ENCODE measurements at regions not wholly inside any gene's neighbourhood (a gene's known extent, or its start where the extent isn't known, plus 50 kb on each side); places are given as distances from the start of the nearest gene placed in this dataset.

DNA sequence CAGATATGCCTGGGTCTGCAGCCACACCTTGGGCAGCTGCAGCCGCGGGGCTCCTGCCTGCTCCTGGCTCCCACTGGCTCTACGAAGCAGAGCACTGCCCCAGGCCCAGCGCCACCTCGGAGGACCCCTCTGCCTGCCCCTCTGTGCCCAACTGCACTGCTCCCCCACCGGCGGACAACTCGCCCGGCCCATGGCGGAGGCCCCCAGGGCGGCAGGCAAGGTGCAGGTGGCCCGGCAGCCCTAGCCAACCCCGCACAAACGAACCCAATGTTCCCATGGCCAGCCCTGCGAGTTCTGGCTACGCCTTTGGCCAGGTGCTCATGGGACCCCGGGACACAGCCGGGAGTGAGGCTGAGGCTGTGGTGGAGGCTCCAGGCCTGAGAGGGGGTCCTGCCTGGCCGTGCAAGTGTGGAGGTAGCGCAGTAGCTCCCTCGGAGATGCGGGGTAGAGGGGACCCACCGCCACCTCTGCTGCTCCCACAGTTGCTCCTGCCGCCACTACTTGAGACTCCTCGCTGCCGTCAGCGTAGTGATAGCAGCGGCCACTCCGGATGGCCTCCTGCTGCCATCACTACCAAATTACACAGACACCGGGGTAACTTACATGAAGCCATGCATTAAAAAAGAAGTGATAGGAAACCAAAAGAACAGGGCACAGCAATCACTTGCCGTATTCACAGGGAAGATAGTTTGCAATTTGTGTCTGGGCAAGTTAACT, 97.3 kb upstream of the SP4 start:
- Histone ChIP-seq H4K91ac (ENCODE audit: insufficient read depth, low read depth, low read length) (no peak overlapping the region), H3K4me3 (ENCODE audit: insufficient read depth, low read depth, low read length) (no peak overlapping the region), H2AK5ac (ENCODE audit: low read depth, low read length) (no peak overlapping the region), H3K18ac (ENCODE audit: low read depth, low read length) (no peak overlapping the region), H3K4me1 (ENCODE audit: control insufficient read depth, insufficient read depth, low read length) (no peaks in the 10 kb centered on the region), H3K36me3 (ENCODE audit: control insufficient read depth, insufficient read depth, low read length) (no peaks in the 10 kb centered on the region), H3K23ac (ENCODE audit: low read depth, low read length) (no peak overlapping the region), H3K9me1 (ENCODE audit: insufficient read depth, low read length) (no peaks in the 10 kb centered on the region), H2BK120ac (ENCODE audit: low read depth, low read length) (no peak overlapping the region), H2BK20ac (ENCODE audit: low read depth, low read length) (no peak overlapping the region), H4K20me1 (ENCODE audit: insufficient read depth, low read length) (no peaks in the 10 kb centered on the region), H3K14ac (replicated peaks; ENCODE audit: low read depth, low read length) (no peak overlapping the region), H3K27me3 (ENCODE audit: control insufficient read depth, insufficient read depth, low read length) (no peaks in the 10 kb centered on the region), H4K8ac (ENCODE audit: low read depth in 2 of 2, low read length in 2 of 2) (no peak overlapping the region), H3K9me3 (ENCODE audit: control insufficient read depth, insufficient read depth, low read length) (peaks cover 17% of the 10 kb centered on the region), H3K79me1 (ENCODE audit: low read depth in 1 of 2, low read length in 2 of 2) (no peaks in the 10 kb centered on the region), H2AK9ac (replicated peaks; ENCODE audit: low read depth, low read length, poor library complexity) (no peak overlapping the region), H2AFZ (replicated peaks; ENCODE audit: low read length, poor library complexity) (no peak overlapping the region), H3K9ac (ENCODE audit: low read depth, low read length) (no peak overlapping the region), H3K27ac (ENCODE audit: insufficient read depth, low read length) (no peak overlapping the region), H4K5ac (ENCODE audit: low read depth, low read length) (no peak overlapping the region), H2BK15ac (ENCODE audit: low read depth, low read length) (no peak overlapping the region), H3K56ac (ENCODE audit: extremely low read depth, insufficient read depth, low read length) (no peak overlapping the region), H2BK5ac (ENCODE audit: low read depth, low read length, poor library complexity, severe bottlenecking) (no peak overlapping the region), H3K4me2 (ENCODE audit: low read depth, low read length) (no peak overlapping the region), H3K4ac (ENCODE audit: low read depth, low read length) (no peak overlapping the region)
- DNase-seq = no peak
- intact Hi-C loops (cut with micrococcal nuclease) = no loop called here
- no peak for ATAC-seq (ENCODE audit: low read depth)
- WGBS, 2 experiments (ENCODE audit: extremely low coverage in 2 of 2, insufficient read length in 1 of 2) = 52% methylated on average over 5 of the region's 31 CpGs; no CpG with 5 or more reads in 1 of the 2 experiments
- in situ Hi-C loops (cut with MboI; ENCODE audit: low sequenced_read_pairs) = no loop called here
- no TSS peak for BruUV-seq (replicated peaks)
- ChIA-PET POLR2A (ENCODE audit: unreplicated experiment) (no interaction called here), CTCF (interaction anchor here (0.7 kb wide), 1 partner anchor 10 kb away, joined by 3 read pairs; no protein-coding TSS in a partner anchor)
- TF ChIP-seq, protein P1, sequence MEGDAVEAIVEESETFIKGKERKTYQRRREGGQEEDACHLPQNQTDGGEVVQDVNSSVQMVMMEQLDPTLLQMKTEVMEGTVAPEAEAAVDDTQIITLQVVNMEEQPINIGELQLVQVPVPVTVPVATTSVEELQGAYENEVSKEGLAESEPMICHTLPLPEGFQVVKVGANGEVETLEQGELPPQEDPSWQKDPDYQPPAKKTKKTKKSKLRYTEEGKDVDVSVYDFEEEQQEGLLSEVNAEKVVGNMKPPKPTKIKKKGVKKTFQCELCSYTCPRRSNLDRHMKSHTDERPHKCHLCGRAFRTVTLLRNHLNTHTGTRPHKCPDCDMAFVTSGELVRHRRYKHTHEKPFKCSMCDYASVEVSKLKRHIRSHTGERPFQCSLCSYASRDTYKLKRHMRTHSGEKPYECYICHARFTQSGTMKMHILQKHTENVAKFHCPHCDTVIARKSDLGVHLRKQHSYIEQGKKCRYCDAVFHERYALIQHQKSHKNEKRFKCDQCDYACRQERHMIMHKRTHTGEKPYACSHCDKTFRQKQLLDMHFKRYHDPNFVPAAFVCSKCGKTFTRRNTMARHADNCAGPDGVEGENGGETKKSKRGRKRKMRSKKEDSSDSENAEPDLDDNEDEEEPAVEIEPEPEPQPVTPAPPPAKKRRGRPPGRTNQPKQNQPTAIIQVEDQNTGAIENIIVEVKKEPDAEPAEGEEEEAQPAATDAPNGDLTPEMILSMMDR (conservative IDR thresholded peaks at IDR 0.05; ENCODE audit: low read depth, low read length) = no peak
- TF ChIP-seq RCOR1 (IDR thresholded peaks at IDR 0.05; ENCODE audit: insufficient replicate concordance, low read length) = no peak
- TF ChIP-seq BHLHE40 (IDR thresholded peaks at IDR 0.05; ENCODE audit: low read depth, low read length) = no peak
- no peak for TF ChIP-seq MAFK (IDR thresholded peaks at IDR 0.05; ENCODE audit: low read depth, low read length)
- no peak for TF ChIP-seq MXI1 (IDR thresholded peaks at IDR 0.05; ENCODE audit: borderline replicate concordance, low read depth, low read length)
- dilution Hi-C loops (cut with HindIII; ENCODE audit: low sequenced_read_pairs, unreplicated experiment) = no loop called here
